SK-N-SH (cell line): ENCODE measurements at regions not wholly inside any gene's neighbourhood (a gene's known extent, or its start where the extent isn't known, plus 50 kb on each side); places are given as distances from the start of the nearest gene placed in this dataset.

Source experiments
- CTCF ChIA-PET: fragments of 300-600, 350-600 bp; formaldehyde crosslinking; extraction: SDS; loops from one replicate; lab custom pipeline; 2021; lab: Yijun Ruan, JAX
- POLR2A ChIA-PET: fragments of 350-600 bp; sonication (Branson Sonifier 250); formaldehyde crosslinking; extraction: SDS; loops from one replicate; lab custom pipeline; 2020; ENCODE audit warnings: antibody characterized with exemption, inconsistent platforms; lab: Yijun Ruan, JAX
- DNase-seq: peaks from one replicate; pipeline ENCODE4 v3.0.0; 2012
- H2AFZ ChIP-seq: fragments of 200-600 bp; sonication (generic); 2 replicates; pipeline ENCODE4 v1.8.1; 2016; ENCODE audit warnings: antibody characterized with exemption, mild to moderate bottlenecking, low read depth
- H3F3A ChIP-seq: fragments of 200-600 bp; sonication (generic); replicated peaks from 2 replicates; pipeline ENCODE3; 2016; ENCODE audit warnings: antibody characterized with exemption, mild to moderate bottlenecking; ENCODE audit not compliant: insufficient read depth
- H3K27ac ChIP-seq, 2 experiments: fragments of 200-500 bp in 1 of 2; fragments of 200-600 bp in 1 of 2; sonication (Bioruptor generic) in 1 of 2; sonication (generic), shearing (Covaris generic) in 1 of 2; 2 replicates each; pipeline versions ENCODE4 v1.5.1 to v1.6.1; 2014 to 2016; ENCODE audit warnings: low read depth in 2 of 2, inconsistent platforms in 1 of 2, low read length in 1 of 2, mild to moderate bottlenecking in 1 of 2, mixed read lengths in 1 of 2
- H3K27me3 ChIP-seq: fragments of 200-600 bp; sonication (generic), shearing (Covaris generic); 2 replicates; pipeline ENCODE4 v1.6.1; 2016; ENCODE audit warnings: mixed run types; ENCODE audit not compliant: insufficient read depth
- H3K36me3 ChIP-seq, 2 experiments: fragments of 200-500 bp in 1 of 2; fragments of 200-600 bp in 1 of 2; sonication (Bioruptor generic) in 1 of 2; sonication (generic) in 1 of 2; replicated peaks in 1 of 2; 2 replicates each; pipeline versions ENCODE3 to v1.5.1; 2014 to 2016; ENCODE audit warnings: low read length in 1 of 2, mild to moderate bottlenecking in 1 of 2; ENCODE audit not compliant: insufficient read depth in 2 of 2, control insufficient read depth in 1 of 2
- H3K4me1 ChIP-seq, 2 experiments: fragments of 200-500 bp in 1 of 2; fragments of 200-600 bp in 1 of 2; sonication (Bioruptor generic) in 1 of 2; sonication (generic), shearing (Covaris generic) in 1 of 2; 2 replicates each; pipeline versions ENCODE4 v1.5.1 to v1.6.1; 2014 to 2016; ENCODE audit warnings: low read depth in 1 of 2, low read length in 1 of 2, mixed run types in 1 of 2; ENCODE audit not compliant: insufficient read depth in 2 of 2, control insufficient read depth in 1 of 2
- H3K4me2 ChIP-seq: fragments of 200-600 bp; sonication (generic), shearing (Covaris generic); 2 replicates; pipeline ENCODE4 v1.6.1; 2017; ENCODE audit warnings: mixed run types
- H3K4me3 ChIP-seq, 2 experiments: fragments of 200-500 bp in 1 of 2; fragments of 200-600 bp in 1 of 2; sonication (Bioruptor generic) in 1 of 2; sonication (generic), shearing (Covaris generic) in 1 of 2; 2 replicates each; pipeline versions ENCODE4 v1.5.1 to v1.8.1; 2014 to 2016; ENCODE audit warnings: low read depth in 2 of 2, inconsistent platforms in 1 of 2, low read length in 1 of 2, mild to moderate bottlenecking in 1 of 2, mixed read lengths in 1 of 2, moderate library complexity in 1 of 2
- H3K79me2 ChIP-seq: fragments of 200-600 bp; sonication (generic); 2 replicates; pipeline ENCODE4 v1.8.1; 2017; ENCODE audit warnings: mild to moderate bottlenecking; ENCODE audit not compliant: insufficient read depth
- H3K9ac ChIP-seq: fragments of 200-600 bp; sonication (generic); 2 replicates; pipeline ENCODE4 v1.6.1; 2017; ENCODE audit warnings: mixed run types
- H3K9me2 ChIP-seq: fragments of 200-600 bp; sonication (generic); 2 replicates; pipeline ENCODE4 v1.6.1; 2017; ENCODE audit warnings: mixed run types
- H3K9me3 ChIP-seq: fragments of 200-600 bp; sonication (generic); 2 replicates; pipeline ENCODE4 v1.6.1; 2017; ENCODE audit warnings: mixed run types, mild to moderate bottlenecking, moderate library complexity
- H4K20me1 ChIP-seq: fragments of 200-600 bp; sonication (generic); 2 replicates; pipeline ENCODE4 v1.6.1; 2017; ENCODE audit warnings: mild to moderate bottlenecking, mixed run types; ENCODE audit not compliant: insufficient read depth
- CHD2 ChIP-seq: fragments of 150-350 bp; IDR thresholded peaks from 2 replicates; pipeline ENCODE4 v1.6.1; 2018; ENCODE audit warnings: low read length; ENCODE audit not compliant: partially characterized antibody
- CTCF ChIP-seq: fragments of 200-600 bp; sonication (generic); IDR thresholded peaks from 2 replicates; pipeline ENCODE4 v1.6.1; 2017; ENCODE audit warnings: antibody characterized with exemption, mild to moderate bottlenecking, moderate library complexity
- ELF1 ChIP-seq: IDR thresholded peaks from 2 replicates; pipeline ENCODE4 v1.4.0; 2012
- EP300 ChIP-seq, 2 experiments: IDR thresholded peaks; 2 replicates each; pipeline versions ENCODE4 v1.4.0 to v1.6.1; 2012; ENCODE audit warnings: borderline replicate concordance in 1 of 2, low read depth in 1 of 2, low read length in 1 of 2
- GABPA ChIP-seq: IDR thresholded peaks from 2 replicates; pipeline ENCODE4 v1.4.0; 2012; ENCODE audit warnings: low read depth, mild to moderate bottlenecking
- GATA2 ChIP-seq: sonication (generic); formaldehyde crosslinking; IDR thresholded peaks from 2 replicates; pipeline ENCODE4 v1.5.0; 2020; ENCODE audit warnings: mild to moderate bottlenecking, missing genetic modification reagents
- JUND ChIP-seq: IDR thresholded peaks from 2 replicates; pipeline ENCODE4 v1.4.0; 2012
- NRF1 ChIP-seq: IDR thresholded peaks from 2 replicates; pipeline ENCODE4 v1.6.1; 2012; ENCODE audit warnings: low read depth, mild to moderate bottlenecking, low read length
- RXRA ChIP-seq: IDR thresholded peaks from 2 replicates; pipeline ENCODE4 v1.4.0; 2012; ENCODE audit warnings: low read depth, mild to moderate bottlenecking, borderline replicate concordance
- TEAD4 ChIP-seq: IDR thresholded peaks from 2 replicates; pipeline ENCODE4 v1.4.0; 2012; ENCODE audit warnings: mild to moderate bottlenecking, borderline replicate concordance; ENCODE audit not compliant: insufficient read depth
- USF1 ChIP-seq: IDR thresholded peaks from 2 replicates; pipeline ENCODE4 v1.4.0; 2012; ENCODE audit warnings: low read depth, borderline replicate concordance
- WGBS: methylation state at CpG from one replicate; pipeline ENCODE4 v1.1.6; 2017; ENCODE audit warnings: low lambda C conversion rate; 5-methylcytosine and 5-hydroxymethylcytosine counted together
- TF ChIP-seq, protein P1 (sequence below): fragments of 150-350 bp; IDR thresholded peaks from 2 replicates; pipeline ENCODE4 v1.6.1; 2016; ENCODE audit warnings: mild to moderate bottlenecking, low read depth, low read length

DNA sequence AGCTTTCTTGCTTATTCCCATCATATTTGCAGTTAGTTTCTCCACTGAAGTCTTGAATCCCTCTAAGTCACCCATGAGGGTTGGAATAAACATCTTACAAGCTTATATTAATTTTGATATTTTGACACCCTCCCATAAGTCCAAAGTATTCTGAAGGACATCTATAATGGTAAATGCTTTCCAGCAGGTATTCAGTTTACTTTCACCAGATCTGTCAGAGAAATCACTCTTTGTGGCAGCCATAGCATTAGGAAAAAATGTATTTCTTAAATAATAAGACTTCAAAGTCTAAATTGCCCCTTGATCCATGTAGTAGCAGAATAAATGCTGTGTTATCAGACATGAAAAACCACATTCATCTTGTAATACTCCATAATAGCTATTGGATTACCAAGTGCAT, 1371.7 kb upstream of the PABPC4L start:
- TF ChIP-seq CHD2, result no peak
- Histone ChIP-seq H4K20me1 (no peaks in the 10 kb centered on the region), H3K9ac (no peak overlapping the region), H3K4me3 (no peak overlapping the region), H3K9me3 (no peaks in the 10 kb centered on the region), H3F3A (no peaks in the 10 kb centered on the region), H3K4me1 (no peaks in the 10 kb centered on the region), H3K36me3 (no peaks in the 10 kb centered on the region), H3K9me2 (no peaks in the 10 kb centered on the region), H3K79me2 (no peaks in the 10 kb centered on the region), H3K27me3 (no peaks in the 10 kb centered on the region), H3K27ac (no peak overlapping the region), H2AFZ (no peak overlapping the region), H3K4me2 (no peak overlapping the region)
- POLR2A ChIA-PET, result no interaction called here
- CTCF ChIA-PET, result no interaction called here
- DNase-seq, result no peak

GRCh38 chr4:135564090-135564489, 1362.5 kb upstream of the PABPC4L start:
- CTCF ChIA-PET, result no interaction called here

More at GRCh38 chr4:135564090-135564489, 1362.5 kb upstream of the PABPC4L start:
- no peaks in the 10 kb centered on the region for H3K36me3 ChIP-seq
- no peak overlapping the region for H2AFZ ChIP-seq
- no peaks in the 10 kb centered on the region for H3K4me1 ChIP-seq
- whole genome bisulfite sequencing, result 7% methylated on average over 1 of the region's 1 CpG
- H3F3A ChIP-seq, result no peaks in the 10 kb centered on the region
- no peaks in the 10 kb centered on the region for H4K20me1 ChIP-seq
- H3K4me2 ChIP-seq, result no peak overlapping the region
- no peaks in the 10 kb centered on the region for H3K9me3 ChIP-seq
- H3K4me3 ChIP-seq, result no peak overlapping the region
- H3K27me3 ChIP-seq, result no peaks in the 10 kb centered on the region
- no peaks in the 10 kb centered on the region; the same call in 1 of the 2 replicates for H3K9me2 ChIP-seq
- POLR2A ChIA-PET, result no interaction called here
- TF ChIP-seq CHD2, result no peak
- TF ChIP-seq USF1, result no peak
- TF ChIP-seq ELF1, result no peak
- no peak for TF ChIP-seq TEAD4
- TF ChIP-seq CTCF, result no peak
- TF ChIP-seq NRF1, result no peak
- no peak for TF ChIP-seq EP300 (IDR thresholded peaks at IDR 0.05; ENCODE audit: borderline replicate concordance in 1 of 2, low read depth in 1 of 2, low read length in 1 of 2)
- TF ChIP-seq GABPA, result no peak
- TF ChIP-seq, protein P1, sequence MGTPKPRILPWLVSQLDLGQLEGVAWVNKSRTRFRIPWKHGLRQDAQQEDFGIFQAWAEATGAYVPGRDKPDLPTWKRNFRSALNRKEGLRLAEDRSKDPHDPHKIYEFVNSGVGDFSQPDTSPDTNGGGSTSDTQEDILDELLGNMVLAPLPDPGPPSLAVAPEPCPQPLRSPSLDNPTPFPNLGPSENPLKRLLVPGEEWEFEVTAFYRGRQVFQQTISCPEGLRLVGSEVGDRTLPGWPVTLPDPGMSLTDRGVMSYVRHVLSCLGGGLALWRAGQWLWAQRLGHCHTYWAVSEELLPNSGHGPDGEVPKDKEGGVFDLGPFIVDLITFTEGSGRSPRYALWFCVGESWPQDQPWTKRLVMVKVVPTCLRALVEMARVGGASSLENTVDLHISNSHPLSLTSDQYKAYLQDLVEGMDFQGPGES, result no peak
- TF ChIP-seq RXRA, result no peak
- no peak for TF ChIP-seq GATA2 (CRISPR knock-in tag)
- no peak for TF ChIP-seq JUND
- H3K79me2 ChIP-seq, result no peaks in the 10 kb centered on the region
- H3K27ac ChIP-seq, result no peak overlapping the region
- DNase-seq, result no peak
- H3K9ac ChIP-seq, result no peak overlapping the region
